Smooth muscle cell of the brain vasculature (primary cell): ENCODE measurements at regions not wholly inside any gene's neighbourhood (a gene's known extent, or its start where the extent isn't known, plus 50 kb on each side); places are given as distances from the start of the nearest gene placed in this dataset.
"Not testable (repeated sequence)": the region's sequence is repeated elsewhere in the genome, so short reads cannot be mapped to it uniquely, and the experiment has no call there.

ENCODE experiments used
- DNase-seq: peaks from one replicate; pipeline ENCODE4 v3.0.0-alpha.2; 2012; ENCODE audit warnings: low read depth, low spot score

- no peak for DNase-seq
Measured at GRCh38 chr3:165521131-165521871, 315.9 kb downstream of the BCHE start.

DNA sequence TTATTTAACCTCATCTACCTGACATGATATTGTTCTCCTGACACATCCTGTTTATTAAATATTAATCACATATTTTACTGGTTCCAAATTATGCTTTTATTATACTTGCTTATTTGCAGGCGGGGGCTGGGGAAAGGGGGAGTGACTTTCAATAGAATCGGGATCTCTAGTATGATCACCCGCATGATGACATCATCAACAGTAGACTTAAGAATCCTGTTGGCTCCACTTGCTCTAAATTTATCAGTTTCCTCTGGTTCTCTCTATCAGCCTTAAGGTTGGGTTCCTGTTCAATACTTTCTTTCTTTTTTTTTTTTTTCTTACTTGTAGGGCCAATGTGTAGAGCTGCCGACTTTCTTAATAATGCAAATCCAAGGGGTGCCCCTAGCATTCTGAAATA lies 317.5 kb downstream of the BCHE start:
- DNase-seq, result no peak

GRCh38 chr3:165518346-165518745 lies 318.9 kb downstream of the BCHE start:
- no peak for DNase-seq

DNA sequence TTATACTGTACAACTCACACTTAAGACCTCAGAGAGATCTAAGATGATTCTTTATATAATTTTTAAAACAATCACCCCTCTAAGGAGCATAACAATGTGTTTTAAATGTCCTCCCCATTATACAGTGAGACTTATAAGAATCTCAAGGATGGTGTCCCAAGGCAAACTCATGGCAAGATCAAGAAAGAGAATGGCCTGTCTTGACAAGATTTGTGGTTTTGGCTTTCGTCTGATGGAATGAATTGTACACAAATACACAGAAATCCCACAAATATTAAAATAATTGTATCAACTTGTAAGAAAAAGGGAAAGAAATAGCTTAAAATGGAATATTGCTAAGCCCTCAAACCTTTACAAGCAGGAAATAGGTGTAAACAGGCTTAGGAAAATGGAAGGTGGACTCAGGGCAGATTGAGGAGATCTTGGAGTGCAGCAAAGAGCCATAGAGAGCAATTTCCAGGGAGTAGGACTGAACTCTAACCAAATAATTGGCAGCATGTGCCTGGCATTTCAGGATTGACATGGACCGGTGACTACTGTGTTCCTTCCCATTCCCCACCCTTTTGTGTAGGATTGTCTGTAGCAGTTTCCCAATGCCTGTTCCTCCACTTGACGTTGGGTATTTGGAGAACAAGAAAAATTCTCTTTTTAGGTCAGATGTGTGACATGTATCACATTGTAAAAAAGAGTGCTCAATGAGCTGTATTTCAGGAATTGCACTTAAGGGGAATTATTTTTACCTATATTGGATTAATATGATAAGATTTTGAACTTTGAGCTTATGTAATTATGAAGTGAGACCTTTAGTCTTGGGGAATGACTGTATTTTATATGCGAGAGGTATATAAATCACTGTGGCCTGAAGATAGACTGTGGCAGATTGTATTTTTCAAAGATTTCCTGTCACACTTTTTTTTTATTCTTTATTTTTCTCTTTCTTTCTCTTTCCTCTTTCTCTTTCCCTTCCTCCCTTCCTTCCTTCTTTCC lies 317.8 kb upstream of the SLITRK3 start:
- DNase-seq, result no peak

GRCh38 chr3:165507576-165507975 lies 311.4 kb upstream of the SLITRK3 start:
- DNase-seq, result no peak

DNA sequence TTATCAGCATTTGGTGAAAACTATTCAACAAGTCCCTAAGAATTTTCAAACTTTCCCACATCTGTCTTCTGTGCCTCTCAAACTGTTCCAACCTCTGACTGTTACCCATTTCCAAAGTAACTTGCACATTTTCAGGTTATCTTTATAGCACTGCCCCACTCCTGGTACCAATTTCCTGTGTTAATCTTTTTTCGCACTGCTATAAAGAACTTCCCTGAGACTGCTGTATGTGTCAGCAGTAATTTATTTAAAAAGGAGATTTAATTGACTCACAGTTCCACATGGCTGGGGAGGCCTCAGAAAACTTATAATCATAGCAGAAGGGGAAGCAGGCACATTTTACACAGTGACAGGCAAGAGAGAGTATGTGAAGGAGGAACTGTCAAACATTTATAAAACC lies 310.9 kb upstream of the SLITRK3 start:
- no peak for DNase-seq

DNA sequence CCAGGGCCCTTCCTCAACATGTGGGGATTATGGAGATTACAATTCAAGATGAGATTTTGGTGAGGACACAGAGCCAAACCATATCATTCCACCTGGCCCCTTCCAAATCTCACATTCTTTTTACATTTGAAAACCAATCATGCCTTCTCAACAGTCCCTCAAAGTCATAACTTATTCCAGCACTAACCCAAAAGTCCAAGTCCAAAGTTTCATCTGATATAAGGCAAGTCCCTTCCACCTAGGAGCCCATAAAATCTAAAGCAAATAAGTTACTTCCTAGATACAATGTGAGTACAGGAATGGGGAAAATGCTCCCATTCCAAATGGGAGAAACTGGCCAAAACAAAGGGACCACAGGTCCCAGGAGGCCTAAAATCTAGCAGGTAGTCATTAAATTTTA lies 309.5 kb upstream of the SLITRK3 start:
- no peak for DNase-seq

DNA sequence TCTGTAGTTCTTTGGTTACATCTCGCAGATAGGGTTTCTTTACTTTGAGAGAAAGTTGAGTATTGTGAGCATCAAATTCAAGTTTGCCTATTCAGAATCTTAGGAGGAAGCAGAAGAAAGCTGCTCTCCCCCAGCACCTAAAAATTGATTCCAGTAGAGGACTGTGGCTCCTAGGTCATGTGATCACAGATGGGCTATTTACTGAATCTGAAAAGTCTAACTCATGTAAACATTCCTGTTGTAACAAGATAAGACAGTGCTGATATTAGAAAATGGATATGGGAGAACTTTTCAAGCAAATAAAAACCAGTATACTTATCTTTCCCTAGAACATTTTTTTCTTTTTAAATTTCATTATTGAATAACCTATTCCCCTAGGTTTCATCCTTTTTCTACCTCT lies 308.4 kb upstream of the SLITRK3 start:
- DNase-seq, result no peak

DNA sequence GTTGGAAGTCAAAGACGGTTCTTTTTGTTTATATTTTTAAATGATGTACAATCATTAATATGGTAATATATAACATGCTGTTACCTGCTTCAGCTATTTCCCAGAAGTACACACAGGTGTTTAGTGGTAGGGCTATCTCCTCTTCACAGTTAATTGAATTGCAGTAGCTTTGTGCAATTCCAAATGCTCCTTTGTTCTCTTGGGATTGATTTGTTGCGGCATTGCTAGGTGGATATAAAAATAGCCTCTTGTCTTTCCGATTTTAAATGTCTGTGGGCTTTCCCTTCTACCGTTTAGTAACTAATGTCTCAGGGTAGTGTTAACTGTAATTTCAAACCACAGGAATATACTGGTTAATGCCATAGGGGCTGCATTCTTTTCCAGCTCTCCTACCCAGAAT lies 307.6 kb upstream of the SLITRK3 start:
- DNase-seq, result no peak

DNA sequence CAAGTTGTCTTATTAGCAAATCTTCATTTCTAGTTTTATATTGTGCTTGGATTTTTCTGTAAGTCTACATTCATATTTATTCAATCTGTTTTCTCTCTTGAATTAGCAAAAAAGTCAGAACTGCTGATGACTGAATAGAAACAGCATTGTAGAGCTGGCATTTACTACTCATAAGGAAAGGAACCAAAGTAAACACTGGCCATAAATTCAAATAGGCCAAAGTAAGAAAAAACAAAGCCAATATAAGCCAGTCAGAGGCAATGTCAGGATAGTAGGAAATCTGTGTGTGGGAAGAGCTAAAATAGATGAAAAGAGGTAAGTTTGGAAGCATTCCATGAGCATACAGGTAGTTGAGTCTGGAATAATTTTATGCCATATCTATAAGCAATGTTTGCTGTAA lies 307.2 kb upstream of the SLITRK3 start:
- no peak for DNase-seq

- no peak for DNase-seq
Measured at GRCh38 chr3:165502707-165503106, 306.5 kb upstream of the SLITRK3 start.

DNA sequence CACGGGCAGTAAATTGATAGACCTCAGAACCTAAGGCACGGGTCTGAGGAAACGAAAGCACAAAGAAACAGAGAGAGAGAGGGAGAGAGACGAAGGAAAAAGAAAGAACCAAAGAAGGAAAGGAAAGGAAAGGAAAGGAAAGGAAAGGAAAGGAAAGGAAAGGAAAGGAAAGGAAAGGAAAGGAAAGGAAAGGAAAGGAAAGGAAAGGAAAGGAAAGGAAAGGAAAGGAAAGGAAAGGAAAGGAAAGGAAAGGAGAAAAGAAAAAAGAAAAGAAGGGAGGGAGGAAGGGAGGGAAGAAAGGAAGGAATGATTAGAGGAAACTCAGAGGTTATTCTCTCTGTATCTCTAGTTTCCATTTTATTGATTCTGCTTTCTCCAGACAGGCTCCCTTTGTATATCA lies 302.6 kb upstream of the SLITRK3 start:
- DNase-seq, result not testable (repeated sequence)

DNA sequence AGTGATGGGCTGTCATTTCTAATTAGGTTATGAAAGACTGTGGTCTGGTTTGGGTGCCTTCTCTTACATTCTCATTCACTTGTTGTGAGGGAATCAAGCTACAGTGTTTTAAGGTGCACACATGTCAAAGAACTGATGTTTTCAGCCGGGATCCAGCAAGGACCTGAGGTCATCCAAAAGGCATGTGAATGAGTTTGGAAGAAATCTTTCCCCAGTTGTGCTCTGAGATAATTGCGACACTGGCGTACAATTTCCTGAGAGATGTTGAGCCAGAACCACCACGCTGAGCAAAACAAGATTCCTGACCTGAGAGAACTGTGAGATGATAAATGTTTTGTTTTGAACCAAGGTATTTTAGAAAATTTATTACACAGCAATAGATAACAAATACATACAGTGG lies 295.3 kb upstream of the SLITRK3 start:
- no peak for DNase-seq

DNA sequence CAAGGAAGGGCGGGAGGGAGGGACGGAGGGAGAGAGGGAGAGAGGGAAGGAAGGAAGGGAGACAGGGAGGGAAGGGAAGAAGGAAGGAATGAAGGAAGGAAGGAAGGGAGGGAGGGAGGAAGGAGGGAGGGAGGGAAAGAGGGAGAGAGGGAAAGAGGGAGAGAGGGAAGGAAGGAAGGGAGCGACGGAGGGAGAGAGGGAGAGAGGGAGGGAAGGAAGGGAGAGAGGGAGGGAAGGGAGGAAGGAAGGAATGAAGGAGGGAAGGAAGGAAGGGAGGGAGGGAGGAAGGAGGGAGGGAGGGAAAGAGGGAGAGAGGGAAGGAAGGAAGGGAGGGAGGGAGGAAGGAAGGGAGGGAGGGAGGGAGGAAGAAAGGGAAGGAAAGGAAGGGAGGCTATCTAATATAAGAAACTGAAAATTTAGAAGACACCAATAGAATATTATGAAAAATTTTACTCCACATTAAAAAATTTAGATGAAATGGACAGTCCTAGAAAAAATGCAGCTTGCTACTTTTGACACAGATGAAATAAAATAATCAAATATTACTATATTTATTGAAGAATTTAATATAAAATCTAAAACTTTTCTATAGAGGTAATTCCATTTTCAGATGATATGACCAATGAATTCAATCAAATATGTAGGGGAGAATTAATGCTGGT lies 280.3 kb upstream of the SLITRK3 start:
- DNase-seq, result no peak

GRCh38 chr3:165466856-165467255 lies 270.7 kb upstream of the SLITRK3 start:
- no peak for DNase-seq

DNA sequence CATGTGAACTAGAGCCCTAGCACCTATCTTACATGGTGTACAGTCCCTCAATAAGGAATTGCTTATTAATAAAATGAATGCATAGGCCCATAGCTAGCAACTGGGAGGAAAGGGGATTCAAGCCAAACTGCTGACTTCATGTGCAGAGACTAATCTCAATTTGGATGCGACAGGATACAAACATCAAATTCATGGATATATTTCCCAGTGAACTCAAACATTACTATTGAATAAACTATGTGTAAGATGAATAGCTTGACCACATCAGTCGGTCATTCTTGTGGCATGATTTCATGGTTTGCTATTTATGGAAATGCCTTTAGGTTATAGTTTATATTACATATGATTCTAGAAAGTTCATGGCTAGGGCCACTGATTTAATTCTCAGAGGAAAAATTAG lies 268.6 kb upstream of the SLITRK3 start:
- DNase-seq, result no peak

DNA sequence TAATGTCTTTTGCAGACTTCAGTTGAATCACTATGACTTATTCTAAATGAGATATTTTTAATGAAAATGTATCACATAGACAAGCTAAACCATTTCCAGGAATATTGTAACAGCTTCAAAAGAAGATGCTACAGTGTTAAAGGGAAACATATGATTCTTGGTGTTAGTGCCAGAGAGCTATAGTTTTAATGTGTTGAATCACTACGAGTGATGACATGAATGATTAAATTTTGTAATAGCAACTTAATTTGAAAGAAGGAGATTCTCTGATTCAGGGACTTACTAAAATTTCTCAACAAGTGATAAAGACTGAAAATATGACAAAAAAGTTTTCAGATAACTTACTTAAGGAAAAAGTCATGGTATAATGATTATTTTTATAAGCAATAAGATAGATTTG lies 267.3 kb upstream of the SLITRK3 start:
- DNase-seq, result no peak

GRCh38 chr3:165462636-165463334 lies 266.6 kb upstream of the SLITRK3 start:
- no peak for DNase-seq

- DNase-seq, result no peak
Measured at GRCh38 chr3:165459924-165460835, 264.0 kb upstream of the SLITRK3 start.

GRCh38 chr3:165459111-165459510 lies 262.9 kb upstream of the SLITRK3 start:
- no peak for DNase-seq

DNA sequence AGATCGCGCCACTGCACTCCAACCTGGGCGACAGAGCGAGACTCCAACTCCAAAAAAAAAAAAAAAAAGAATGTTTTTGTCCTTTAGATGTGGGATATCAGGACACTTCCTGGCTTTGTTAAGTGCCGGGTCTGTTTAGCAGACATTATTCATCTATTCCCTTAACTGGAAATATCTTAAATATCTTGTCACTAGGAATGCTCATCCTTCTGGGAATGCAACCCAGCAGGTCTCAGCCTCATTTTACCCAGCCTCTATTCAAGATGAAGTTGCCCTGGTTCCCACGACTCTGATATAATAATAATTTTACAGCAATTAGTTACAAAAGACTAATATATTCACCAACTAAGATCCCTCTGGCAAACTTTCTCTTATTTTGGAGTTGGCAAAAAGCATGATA lies 260.9 kb upstream of the SLITRK3 start:
- DNase-seq, result no peak
